Inferior parietal cortex (tissue), 1 donor: ENCODE measurements at regions not wholly inside any gene's neighbourhood (a gene's known extent, or its start where the extent isn't known, plus 50 kb on each side); places are given as distances from the start of the nearest gene placed in this dataset.

Experiments used
- DNase-seq: peaks from one replicate; pipeline ENCODE4 v3.0.0-alpha.2; 2016; ENCODE audit errors: extremely low spot score

DNA sequence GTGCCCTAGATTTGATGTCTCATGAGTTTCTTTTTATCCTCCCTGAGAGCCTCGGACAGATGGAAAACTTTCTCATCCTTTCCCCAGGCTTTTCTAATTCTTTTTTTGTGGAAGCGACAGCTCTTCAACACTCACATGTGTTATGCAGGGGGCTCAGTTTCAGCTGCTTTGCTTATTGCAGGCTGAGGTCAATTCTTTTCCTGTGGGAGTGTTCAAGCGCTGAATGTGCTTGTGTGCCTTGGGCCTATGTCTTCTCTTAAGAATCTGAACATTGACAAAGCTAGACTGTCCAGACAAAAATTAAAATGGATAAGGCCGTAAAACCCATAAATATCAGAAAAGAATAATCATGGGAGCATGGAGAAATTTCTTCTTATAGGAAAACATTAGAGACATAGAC lies 125.2 kb upstream of the STEAP4 start:
- no peak for DNase-seq

GRCh38 chr7:88429382-88429781 lies 122.7 kb upstream of the STEAP4 start:
- DNase-seq: no peak

DNA sequence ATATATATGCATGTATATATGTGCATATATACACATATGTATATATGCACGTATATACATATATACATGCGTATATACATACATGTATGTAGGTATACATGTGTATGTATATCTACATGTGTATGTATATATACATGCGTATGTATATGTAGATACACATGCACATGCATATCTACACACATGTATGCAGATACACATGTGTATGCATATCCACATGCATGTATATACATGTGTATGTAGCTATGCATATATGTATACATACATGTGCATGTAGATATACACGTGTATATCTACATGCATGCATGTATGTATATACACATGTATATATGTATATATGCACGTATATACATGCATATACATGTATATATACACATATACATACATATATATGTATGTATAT lies 95.8 kb upstream of the STEAP4 start:
- DNase-seq: no peak

GRCh38 chr7:88401009-88401623 lies 94.4 kb upstream of the STEAP4 start:
- DNase-seq: no peak

- DNase-seq: peak; percentile 25
These were observed 93.1 kb upstream of the STEAP4 start for GRCh38 chr7:88399696-88400240.

- DNase-seq: no peak
These were observed 92.3 kb upstream of the STEAP4 start for GRCh38 chr7:88399036-88399435.

GRCh38 chr7:88398459-88398858 lies 91.8 kb upstream of the STEAP4 start:
- DNase-seq: no peak

- DNase-seq: no peak
These were observed 90.2 kb upstream of the STEAP4 start for GRCh38 chr7:88396948-88397322.

- no peak for DNase-seq
These were observed 89.7 kb upstream of the STEAP4 start for GRCh38 chr7:88396295-88396947.

GRCh38 chr7:88395715-88396114 lies 89.0 kb upstream of the STEAP4 start:
- no peak for DNase-seq

- DNase-seq: no peak
These were observed 84.6 kb upstream of the STEAP4 start for GRCh38 chr7:88391247-88391646.

- no peak for DNase-seq
These were observed 80.7 kb upstream of the STEAP4 start for GRCh38 chr7:88387368-88387767.

DNA sequence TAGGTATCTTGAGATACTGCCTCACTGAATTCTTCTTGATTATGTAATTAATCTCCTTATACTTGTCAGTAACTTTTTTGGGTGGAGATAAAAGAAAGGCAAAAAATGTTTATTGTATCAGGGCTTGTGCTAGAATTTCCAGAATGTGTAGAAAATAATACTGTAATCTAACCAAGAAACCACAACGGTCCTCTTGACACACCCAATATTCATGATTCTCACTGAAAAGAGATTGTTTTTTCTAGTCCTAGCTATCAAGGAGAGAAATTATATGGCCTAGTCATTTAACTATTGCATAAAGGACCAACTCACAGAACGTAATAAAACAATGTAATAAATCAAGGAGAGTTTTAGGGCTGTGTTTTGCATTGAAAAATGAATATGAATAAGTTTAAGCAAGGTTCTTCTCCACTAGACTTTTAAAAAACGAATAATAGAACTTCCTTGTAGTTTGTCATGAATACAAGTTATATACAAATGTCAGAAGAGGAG lies 80.0 kb upstream of the STEAP4 start:
- no peak for DNase-seq

DNA sequence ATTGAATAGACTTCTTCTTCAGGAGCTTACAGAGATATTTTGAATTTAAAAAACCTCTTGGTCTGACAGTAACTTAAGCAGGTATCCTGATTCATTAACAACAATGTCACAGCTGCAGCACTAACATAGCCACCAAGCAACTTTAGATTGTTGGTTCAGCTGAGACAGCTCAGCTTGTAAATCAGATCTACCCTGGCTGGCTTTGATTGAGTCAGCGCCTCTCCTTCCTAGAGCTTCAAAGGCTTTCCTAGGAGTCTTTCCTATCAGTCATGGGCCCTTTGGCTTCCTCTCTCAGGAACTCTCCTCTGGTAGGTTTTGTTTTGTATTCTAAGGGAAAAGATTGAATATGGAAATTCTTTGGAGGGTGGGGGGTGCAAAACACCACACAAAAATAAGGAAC lies 70.7 kb upstream of the STEAP4 start:
- no peak for DNase-seq

GRCh38 chr7:88368686-88369085 lies 62.0 kb upstream of the STEAP4 start:
- no peak for DNase-seq

GRCh38 chr7:88366845-88367244 lies 60.2 kb upstream of the STEAP4 start:
- DNase-seq: no peak

DNA sequence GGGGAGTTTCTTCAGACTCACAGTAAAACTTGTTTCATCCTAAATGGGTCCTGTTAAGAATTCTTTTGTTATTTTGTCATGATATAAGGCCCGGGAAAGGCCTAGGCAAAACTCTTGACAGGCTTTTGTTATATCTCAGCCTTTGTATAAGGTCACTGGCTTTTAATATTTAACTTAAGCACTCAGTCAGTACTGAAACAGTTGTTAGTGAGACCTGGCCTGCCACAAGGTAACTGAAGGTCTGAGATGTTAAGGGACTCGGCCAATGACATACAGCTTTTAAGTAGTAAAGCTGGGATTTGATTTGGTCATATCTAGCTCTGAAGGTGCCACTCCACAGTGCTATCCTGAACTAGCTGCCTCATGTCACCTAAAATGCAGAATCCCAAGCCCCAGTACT lies 57.2 kb upstream of the STEAP4 start:
- DNase-seq: no peak

DNA sequence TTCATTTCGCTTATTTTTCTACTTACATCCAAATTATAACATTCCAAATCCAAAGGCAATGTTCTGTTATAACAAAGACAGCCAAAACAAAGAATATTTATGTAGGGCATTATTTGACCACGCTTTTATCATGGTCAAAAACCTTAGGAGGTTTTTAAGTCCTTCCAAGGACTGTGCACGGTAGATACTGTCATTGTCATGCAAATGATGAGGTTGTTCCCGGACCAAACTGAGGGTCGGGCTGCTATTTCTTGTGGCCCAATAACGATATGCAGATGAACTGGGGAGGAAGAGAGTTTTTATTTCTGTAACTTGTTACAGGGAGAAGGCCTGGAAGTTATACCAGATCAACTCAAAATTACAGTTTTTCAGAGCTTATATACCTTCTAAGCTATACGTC lies 56.6 kb upstream of the STEAP4 start:
- DNase-seq: no peak

DNA sequence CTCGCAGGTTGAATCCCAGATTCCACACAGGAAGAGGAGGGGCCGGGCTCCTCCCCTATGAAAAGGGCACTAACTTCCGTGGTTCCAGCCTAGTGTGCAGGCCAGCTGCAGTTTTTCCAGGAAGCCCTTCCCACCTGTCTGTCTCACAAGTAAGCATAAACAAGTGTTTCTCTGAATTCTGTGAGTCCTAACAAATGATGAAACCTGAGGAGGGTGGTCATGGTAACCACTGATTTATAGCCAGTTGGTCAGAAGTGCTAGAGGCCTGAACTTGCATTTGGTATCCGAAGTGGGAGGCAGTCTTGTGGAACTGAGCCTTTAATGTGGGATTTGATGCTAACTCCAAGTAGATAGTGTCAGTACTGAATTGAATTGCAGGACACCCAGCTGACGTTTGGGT lies 54.7 kb upstream of the STEAP4 start:
- DNase-seq: no peak

GRCh38 chr7:88358881-88359280 lies 52.2 kb upstream of the STEAP4 start:
- DNase-seq: no peak

GRCh38 chr7:88358526-88358838 lies 51.8 kb upstream of the STEAP4 start:
- no peak for DNase-seq

DNA sequence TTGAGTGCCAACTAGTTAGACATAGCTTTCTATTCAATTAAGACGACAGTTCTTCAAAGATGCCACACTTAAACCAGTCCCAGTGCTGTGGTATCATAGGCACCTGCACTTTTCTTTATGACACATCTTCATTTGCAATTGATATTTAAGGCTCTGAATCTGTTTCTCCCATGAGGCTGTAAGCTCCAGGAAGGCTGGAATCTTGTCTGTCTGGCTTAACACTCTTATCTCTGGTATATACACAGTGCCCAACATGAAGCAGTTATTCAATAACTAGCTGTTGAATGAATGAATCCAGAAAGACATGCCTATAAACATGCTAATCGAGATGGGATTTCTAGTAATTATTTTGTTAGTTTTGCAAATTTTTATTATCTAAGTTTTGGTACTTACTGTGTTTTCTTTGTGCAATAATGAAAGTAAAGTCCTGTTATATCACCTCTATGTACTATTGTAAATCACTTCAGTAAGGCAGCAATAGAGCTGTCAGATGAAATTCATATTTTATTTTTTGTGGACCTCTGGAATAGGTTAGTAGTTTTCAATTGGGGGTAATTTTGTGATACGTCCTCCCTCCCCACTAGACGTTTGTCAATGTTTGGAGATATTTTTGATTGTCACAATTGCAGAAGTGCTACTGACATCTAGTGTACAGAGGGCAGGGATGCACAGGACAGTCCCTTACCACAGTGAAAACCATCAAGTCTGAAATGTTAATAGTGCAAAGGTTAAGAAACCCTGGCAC lies 51.3 kb upstream of the STEAP4 start:
- no peak for DNase-seq

DNA sequence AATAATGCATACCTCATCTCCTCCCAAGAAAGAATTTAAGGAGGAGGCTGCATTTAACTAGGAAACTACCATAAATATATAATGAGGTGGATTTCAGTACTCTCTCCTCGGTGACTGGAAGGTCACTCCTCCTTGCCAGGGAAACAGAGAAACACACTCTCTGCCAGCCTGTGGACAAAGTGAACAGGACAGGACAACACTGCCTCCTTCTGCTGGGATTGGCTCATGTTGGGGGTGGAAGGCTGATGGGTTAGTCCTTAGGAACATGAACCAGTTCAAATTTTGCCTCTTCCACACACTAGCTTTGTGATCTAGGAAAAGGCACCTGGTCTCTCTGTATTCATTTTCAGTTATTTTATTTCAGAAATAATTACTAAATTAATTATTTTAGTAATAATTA lies 50.6 kb upstream of the STEAP4 start:
- no peak for DNase-seq
